Thyroid gland (tissue), 4 donors: ENCODE measurements at regions not wholly inside any gene's neighbourhood (a gene's known extent, or its start where the extent isn't known, plus 50 kb on each side); places are given as distances from the start of the nearest gene placed in this dataset.

Source experiments
- CTCF ChIP-seq, 6 experiments: fragments of 200-600 bp in 3 of 6; fragments of 450-650 bp in 3 of 6; sonication (generic) in 3 of 6; IDR thresholded peaks; one replicate each; pipeline ENCODE4 v1.5.1; 2016 to 2019; ENCODE audit warnings: antibody characterized with exemption in 6 of 6, mild to moderate bottlenecking in 2 of 6, inconsistent platforms in 1 of 6, moderate library complexity in 1 of 6
- POLR2A ChIP-seq, 2 donors: fragments of 450-650 bp; IDR thresholded peaks; one replicate each; pipeline ENCODE4 v1.6.1; 2017; ENCODE audit warnings: antibody characterized with exemption in 2 of 2, mild to moderate bottlenecking in 2 of 2, moderate library complexity in 1 of 2

- no peak for TF ChIP-seq POLR2A (IDR thresholded peaks at IDR 0.05)
- no peak for TF ChIP-seq CTCF (IDR thresholded peaks at IDR 0.05)
Observed at GRCh38 chr16:54616610-54617009, 314.1 kb upstream of the IRX5 start.
